ENCODE measurements at regions not wholly inside any gene's neighbourhood (a gene's known extent, or its start where the extent isn't known, plus 50 kb on each side); places are given as distances from the start of the nearest gene placed in this dataset.
"Not testable (repeated sequence)": the region's sequence is repeated elsewhere in the genome, so short reads cannot be mapped to it uniquely, and the experiment has no call there.

DNA sequence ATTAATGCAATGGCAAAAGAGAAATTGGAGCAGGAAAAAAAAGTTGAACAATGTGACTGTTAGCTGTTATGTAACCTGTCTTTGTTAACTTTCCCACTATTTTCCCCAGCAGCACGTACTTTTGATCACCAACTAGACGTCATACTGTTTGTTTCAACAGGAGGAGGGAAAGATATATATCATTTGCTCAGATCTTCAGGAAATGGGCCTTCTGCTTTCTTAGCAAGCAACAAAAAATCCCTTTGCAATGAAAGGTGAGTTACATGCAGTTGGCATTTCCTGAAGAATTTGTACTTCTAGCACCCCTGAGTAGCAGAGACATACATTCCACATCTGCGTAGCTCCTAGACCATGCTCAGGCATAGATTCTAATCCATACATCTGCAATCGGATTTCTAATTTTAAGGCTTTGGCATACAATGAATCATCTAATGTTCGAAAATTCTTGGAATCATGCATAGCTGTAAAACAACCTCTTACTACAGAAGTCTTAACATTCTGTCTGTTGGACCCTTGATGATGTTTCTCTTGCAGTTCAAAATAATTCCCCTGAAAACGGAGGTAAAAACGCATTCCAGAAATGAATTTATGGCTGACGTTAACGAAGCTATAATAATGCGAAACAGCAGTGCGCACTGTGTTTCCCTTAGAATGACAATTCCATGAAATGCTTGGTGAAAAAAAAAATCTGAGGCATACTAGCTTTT, 286.9 kb upstream of the MGMT start:
- ATAC-seq, result no peak
- no peak for DNase-seq (ENCODE audit: low spot score in 2 of 2)
- Mint-ChIP-seq H3K27ac (no peak overlapping the region), H3K36me3 (no peaks in the 10 kb centered on the region), H3K9me3 (no peaks in the 10 kb centered on the region)

DNA sequence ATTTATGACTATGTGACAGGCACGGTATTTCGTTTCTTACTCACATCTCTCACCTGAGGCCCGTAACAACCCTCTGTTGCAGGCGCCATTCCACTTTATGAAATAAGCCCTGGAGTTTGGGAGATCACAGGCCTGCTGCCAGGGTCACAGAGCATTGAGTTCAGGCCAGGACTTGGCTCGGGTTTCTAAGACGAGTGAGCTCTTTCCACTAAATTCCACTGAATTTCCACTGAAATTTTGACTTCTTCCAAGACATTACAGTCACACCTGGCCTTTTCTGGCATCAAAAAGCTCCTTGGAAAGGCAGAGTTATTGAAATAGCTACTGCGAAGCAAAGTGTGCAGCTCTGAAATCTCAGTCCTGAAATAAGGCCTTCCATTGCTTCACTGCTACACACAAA, 282.8 kb upstream of the MGMT start:
- ATAC-seq (no peak), DNase-seq (ENCODE audit: low spot score in 2 of 2) (no peak)
- Mint-ChIP-seq H3K9me3 (peaks cover 16% of the 10 kb centered on the region in 2 donors), H3K36me3 (peaks cover 0 to 17% of the 10 kb centered on the region in 2 donors), H3K27ac (no peak overlapping the region)

DNA sequence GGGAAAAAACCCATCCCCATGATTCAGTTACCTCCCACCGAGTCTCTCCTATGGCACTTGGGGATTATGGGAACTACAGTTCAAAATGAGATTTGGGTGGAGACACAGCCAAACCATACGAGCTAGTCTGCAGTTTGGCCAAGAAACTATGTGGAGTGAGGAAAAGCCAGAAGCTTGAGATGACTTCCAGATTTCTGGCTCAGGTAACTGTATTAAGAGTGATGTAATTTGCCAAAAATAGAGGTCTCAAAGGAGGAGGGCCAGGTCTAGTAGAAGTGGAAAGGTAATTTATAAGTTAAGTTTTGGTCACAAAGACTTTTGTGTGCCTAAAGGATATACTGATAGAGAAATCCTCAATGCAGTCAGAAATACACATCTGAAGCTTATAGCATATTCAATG, 279.7 kb upstream of the MGMT start:
- no peak overlapping the region for H3K27ac Mint-ChIP-seq
- H3K36me3 Mint-ChIP-seq, result peaks cover 0 to 17% of the 10 kb centered on the region in 2 donors
- ATAC-seq, result no peak
- peaks cover 16% of the 10 kb centered on the region in 2 donors for H3K9me3 Mint-ChIP-seq
- no peak for DNase-seq (ENCODE audit: low spot score in 2 of 2)

DNA sequence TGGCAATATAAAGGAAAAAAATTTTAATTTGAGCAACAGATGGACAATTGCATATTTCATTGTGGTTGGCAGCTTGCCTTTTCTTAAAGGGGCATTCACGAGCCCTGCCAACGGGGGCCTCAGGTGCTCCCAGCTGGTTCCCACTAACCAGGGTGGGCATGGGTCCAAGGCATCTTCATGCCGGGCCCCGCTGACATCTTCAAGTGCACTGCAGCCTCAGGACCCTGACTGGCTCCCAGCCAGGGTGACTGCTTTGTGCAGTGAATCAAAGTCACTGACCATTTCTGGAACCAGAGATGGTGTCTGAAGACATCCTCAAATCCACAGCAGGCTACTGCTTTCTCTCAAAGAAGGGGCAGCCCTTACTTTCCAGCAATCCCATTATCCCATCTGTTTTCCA, 275.2 kb upstream of the MGMT start:
- Mint-ChIP-seq H3K36me3 (peaks cover 0 to 15% of the 10 kb centered on the region in 2 donors), H3K27ac (no peak overlapping the region), H3K9me3 (peaks cover 9 to 15% of the 10 kb centered on the region in 2 donors)
- DNase-seq (ENCODE audit: low spot score in 2 of 2) (no peak), ATAC-seq (no peak)

DNA sequence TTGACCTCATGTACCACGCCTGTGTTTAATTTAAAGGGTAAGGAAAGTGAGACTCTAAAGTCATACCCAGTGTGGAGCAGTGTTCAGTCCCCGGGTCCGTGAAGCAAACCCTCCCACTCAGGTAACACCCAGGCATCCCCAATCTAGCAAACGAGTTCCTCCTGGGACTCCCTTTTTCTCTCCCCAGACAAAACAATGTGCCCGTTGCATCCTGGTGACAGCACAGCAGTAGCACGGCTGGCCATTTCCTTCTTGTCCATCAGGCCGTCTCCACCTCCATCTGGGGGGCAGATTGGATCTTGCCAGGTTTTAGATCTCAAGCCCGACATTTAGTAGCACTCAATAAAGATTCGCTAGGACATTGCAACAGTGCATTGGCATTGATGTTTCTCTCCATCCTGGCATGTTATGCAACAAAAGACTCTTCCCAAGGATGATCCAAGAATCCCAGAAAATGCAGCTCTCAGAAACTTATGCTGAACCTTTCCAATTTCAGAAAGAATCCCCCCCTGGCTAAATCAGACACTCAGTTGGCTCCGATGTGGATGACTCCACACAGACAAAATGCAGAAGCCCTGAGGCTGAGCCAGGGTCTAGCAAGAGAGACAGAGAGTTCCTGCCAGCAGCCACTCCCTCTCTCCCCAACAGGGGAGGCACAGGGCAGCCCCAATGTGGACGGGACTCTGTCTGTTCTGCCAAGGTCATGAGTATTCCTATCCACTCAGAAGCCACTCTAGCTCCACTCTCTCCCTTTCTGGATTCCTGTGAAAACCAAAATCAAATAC, 274.5 kb upstream of the MGMT start:
- Mint-ChIP-seq H3K9me3 (peaks cover 4 to 9% of the 10 kb centered on the region in 2 donors), H3K27ac (no peak overlapping the region), H3K36me3 (peaks cover 0 to 7% of the 10 kb centered on the region in 2 donors)
- DNase-seq (ENCODE audit: low spot score in 2 of 2) (no peak), ATAC-seq (no peak)

DNA sequence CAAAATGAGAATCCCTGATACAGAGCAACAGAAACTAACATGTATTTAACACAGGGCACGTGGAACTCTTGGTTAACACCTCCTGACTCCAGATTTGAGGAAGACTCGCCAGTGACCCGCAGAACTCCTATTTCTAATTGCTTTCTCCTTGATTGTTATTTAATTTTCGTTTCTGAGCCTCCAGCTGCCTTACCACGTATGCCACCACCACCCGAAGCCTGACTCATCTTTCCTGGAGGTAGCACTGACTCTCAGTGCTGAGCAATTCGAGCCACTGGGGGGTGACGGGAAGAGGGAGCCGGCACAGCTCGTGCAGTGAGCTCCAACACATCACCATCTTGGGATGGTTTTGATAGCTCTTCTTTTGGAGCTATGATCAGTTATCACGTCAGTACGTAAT, 273.9 kb upstream of the MGMT start:
- H3K36me3 Mint-ChIP-seq, result peaks cover 0 to 4% of the 10 kb centered on the region in 2 donors
- no peak for DNase-seq (ENCODE audit: low spot score in 2 of 2)
- no peak overlapping the region for H3K27ac Mint-ChIP-seq
- peaks cover 0 to 5% of the 10 kb centered on the region in 2 donors for H3K9me3 Mint-ChIP-seq
- ATAC-seq, result peak; percentile 36 to 76

DNA sequence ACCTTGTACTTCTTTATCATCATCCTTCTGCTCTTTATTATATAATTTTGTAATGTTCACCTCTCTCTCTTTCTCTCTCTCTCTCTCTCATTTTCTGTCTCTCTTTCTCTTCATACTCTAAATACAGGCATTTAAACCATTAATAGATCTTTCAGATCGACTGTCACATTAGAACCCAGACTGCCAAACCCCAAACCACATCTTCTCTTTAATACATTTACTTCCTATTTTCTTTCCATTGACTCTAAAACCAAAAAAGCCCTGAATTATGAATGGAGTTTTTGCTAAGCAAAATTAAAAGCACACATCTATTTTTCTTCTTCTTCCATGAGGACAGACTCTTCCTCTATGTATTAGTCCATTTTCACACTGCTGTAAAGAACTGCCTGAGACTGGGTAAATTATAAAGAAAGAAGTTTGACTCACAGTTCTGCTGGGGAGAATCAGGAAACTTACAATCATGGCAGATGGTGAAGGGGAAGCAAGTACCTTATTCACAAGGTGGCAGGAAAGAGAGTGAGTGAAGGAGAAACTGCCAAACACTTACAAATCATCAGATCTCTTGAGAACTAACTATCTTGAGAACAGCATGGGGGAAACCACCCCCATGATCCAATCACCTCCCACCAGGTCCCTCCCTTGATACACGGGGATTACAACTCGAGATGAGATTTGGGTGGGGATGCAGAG, 272.7 kb upstream of the MGMT start:
- peaks cover 0 to 5% of the 10 kb centered on the region in 2 donors for H3K9me3 Mint-ChIP-seq
- H3K36me3 Mint-ChIP-seq, result peaks cover 0 to 4% of the 10 kb centered on the region in 2 donors
- ATAC-seq, result peak in 1 of 2 donors; percentile 38
- H3K27ac Mint-ChIP-seq, result no peak overlapping the region
- DNase-seq (ENCODE audit: low spot score in 2 of 2), result no peak

DNA sequence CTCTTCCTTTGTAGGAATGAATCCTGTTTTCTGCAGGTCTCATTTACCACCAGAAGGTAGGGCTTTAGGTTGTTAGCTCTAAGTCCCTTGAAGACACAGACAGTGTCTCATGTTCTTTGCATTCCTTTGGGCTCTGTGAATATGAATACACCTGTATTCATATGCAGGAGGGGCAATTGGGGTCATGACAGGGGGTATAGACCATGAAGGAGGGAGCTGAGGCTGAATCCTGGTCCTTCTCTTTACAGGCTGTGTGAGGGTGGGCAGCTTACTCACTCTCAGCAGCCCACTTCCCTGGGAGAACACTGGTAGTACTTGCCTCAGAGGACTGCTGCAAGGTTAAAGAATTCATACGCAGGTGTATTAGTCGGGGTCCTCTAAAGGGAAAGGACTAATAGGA, 267.2 kb upstream of the MGMT start:
- no peak for DNase-seq (ENCODE audit: low spot score in 2 of 2)
- H3K36me3 Mint-ChIP-seq, result peaks cover 0 to 4% of the 10 kb centered on the region in 2 donors
- peaks cover 4 to 5% of the 10 kb centered on the region in 2 donors for H3K9me3 Mint-ChIP-seq
- no peak for ATAC-seq
- H3K27ac Mint-ChIP-seq, result no peak overlapping the region

DNA sequence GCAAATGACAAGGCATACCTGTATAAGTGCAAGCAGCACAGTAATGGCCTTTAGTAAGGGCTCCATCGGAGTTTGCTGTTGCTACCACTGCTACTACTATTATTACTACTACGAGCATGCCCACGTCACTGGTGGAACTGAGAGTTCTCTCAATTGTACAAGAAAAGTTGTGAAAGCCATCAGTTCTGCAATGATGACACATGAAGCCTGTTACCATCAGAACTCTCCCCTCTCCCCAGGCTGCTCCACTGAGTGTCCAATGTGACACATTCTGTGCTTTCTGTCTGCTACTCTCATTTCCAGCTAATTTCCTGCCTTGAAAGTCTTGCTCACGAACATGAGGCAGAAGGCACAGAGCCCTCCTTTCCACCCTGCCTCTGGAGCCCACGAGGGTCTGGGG, 263.2 kb upstream of the MGMT start:
- no peak for DNase-seq (ENCODE audit: low spot score in 2 of 2)
- ATAC-seq, result peak in 1 of 2 donors; percentile 69
- H3K36me3 Mint-ChIP-seq, result no peaks in the 10 kb centered on the region
- H3K9me3 Mint-ChIP-seq, result peaks cover 0 to 4% of the 10 kb centered on the region in 2 donors
- no peak overlapping the region for H3K27ac Mint-ChIP-seq

DNA sequence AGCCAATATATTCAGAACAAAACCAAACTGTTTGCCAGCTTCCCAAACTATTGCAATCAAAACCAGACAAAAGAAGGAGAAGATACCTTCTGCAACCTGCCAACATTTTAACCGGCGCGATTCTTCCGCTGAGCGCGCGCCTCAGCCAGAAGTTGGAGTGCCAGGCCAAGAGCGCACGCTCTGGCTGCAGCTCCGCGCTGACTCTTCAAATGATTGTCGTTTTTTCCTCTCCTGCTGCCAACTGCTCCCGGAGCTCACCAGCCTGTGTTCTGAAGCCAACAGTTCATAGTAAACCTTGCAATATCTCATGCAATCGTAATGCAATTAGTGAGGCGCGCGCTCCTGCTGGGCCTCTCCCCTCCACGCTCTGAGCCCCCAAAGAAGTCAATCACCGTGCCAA, 259.7 kb upstream of the MGMT start:
- Mint-ChIP-seq H3K9me3 (peaks cover 0 to 4% of the 10 kb centered on the region in 2 donors), H3K36me3 (no peaks in the 10 kb centered on the region), H3K27ac (no peak overlapping the region)
- DNase-seq (ENCODE audit: low spot score in 2 of 2), result no peak
- ATAC-seq, result no peak

DNA sequence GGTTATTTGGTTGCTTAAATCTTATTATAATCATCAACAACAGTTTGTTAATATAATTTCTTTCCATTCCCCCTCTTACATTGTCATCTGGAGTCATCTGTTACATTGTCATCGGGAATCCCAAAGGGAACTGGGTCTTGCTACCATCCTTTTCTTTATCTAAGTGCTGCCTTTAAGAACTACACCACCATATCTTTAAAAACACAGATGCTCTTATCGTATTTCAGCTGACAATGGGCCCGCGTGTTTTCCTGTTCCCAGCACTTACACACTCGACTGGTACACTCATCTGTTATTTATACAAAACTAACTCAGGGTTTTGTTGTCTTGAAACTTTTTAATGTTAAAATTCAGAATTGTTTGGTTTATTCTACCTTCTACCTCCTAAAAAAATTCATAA, 256.2 kb upstream of the MGMT start:
- no peaks in the 10 kb centered on the region for H3K36me3 Mint-ChIP-seq
- H3K27ac Mint-ChIP-seq, result no peak overlapping the region
- peaks cover 0 to 4% of the 10 kb centered on the region in 2 donors for H3K9me3 Mint-ChIP-seq
- ATAC-seq, result no peak
- DNase-seq (ENCODE audit: low spot score in 2 of 2), result no peak

DNA sequence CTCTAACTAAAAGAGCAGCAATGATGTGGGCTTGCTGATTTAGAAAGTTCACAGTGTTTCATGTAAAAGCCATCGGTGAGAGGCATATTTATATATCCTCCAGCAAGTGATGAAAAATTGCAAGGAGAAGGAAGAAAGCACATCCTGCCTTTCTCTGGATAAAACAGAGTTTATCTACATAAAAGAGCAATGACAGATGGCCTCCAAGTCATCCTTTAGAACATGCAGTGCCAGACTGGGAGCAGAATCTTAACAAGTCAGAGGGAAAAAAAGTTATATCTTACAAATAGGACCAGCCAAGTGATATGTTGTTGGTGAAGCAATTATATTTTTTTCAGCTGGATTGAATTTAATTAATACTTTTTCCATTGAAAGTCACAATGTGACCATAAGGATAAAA, 253.8 kb upstream of the MGMT start:
- no peak overlapping the region for H3K27ac Mint-ChIP-seq
- no peak for ATAC-seq

DNA sequence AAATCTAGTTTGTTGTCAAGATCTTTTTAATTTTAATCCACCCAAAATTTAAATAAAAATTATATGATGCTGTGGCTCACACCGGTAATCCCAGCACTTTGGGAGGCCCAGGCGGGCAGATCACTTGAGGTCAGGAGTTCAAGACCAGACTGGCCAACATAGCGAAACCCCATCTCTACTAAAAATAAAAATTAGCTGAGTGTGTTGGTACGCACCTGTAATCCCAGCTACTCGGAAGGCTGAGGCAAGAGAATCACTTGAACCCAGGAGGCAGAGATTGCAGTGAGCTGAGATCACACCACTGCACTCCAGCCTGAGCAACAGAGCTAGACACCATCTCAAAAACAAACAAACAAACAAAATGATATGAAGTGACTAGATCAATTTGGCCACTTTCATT, 253.0 kb upstream of the MGMT start:
- not testable (repeated sequence) for H3K36me3 Mint-ChIP-seq; H3K27ac Mint-ChIP-seq; ATAC-seq; H3K9me3 Mint-ChIP-seq; DNase-seq (ENCODE audit: low spot score in 2 of 2)

More for the DNA sequence above, 253.8 kb upstream of the MGMT start:
- H3K9me3 Mint-ChIP-seq, result peaks cover 5 to 8% of the 10 kb centered on the region in 2 donors
- DNase-seq (ENCODE audit: low spot score in 2 of 2), result no peak
- H3K36me3 Mint-ChIP-seq, result no peaks in the 10 kb centered on the region

DNA sequence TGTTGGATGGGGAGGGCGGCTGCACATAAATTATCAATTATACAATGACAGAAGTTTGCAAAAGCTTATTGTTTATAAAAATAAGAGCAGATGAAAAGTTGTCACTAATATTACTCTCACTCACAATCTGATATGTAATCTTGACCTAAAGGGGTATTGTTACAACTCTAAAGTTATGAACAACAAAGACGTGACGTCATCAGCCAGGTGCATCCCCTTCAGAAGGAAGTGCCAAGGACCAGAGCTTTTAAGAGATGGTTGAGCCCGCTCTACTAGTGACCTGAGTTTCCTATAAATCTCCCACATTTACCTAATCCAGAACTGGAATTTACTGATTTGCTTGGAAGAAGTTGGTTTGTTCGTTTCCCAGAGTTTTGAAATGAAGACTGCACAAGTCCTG, 247.7 kb upstream of the MGMT start:
- DNase-seq (ENCODE audit: low spot score in 2 of 2) (no peak), ATAC-seq (no peak)
- H3K9me3 Mint-ChIP-seq, result peaks cover 12 to 20% of the 10 kb centered on the region in 2 donors
- H3K27ac Mint-ChIP-seq, result no peak overlapping the region
- H3K36me3 Mint-ChIP-seq, result no peaks in the 10 kb centered on the region

DNA sequence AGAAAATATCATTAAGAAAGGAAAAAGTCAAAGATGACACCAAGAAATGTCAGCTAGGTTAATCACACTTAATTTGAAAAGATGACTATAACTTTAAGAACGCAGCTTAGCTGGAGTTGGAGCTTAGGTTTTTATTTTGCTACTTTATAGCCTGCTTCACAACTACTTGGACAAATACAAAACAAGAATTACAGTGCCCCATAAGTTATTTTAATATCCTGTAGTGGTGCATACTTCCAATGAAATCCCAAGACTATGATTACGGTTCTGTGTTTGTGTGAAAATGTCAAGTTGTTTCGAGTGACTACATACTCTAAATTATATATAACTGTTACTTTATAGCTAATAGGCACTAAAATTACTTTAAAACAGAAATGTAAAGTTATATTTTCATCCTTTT, 244.6 kb upstream of the MGMT start:
- ATAC-seq, result no peak
- DNase-seq (ENCODE audit: low spot score in 2 of 2), result no peak

DNA sequence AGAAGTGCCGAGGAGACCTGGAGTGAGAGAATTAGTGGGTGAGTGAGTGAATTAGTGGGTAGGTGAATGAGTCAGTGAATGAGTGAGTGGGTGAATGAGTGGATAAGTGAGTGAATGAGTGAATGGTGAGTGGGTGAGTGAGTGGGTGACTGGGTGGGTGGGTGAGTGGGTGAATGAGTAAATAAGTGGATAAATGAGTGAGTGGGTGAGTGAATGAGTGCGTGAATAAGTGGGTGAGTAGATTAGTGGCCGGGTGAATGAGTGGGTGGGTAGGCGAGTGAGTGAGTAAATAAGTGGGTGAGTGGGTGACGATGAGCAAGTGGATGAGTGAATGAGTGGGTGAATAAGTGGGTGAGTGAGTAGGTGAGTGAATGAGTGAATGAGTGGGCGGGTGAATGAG, 243.7 kb upstream of the MGMT start:
- DNase-seq (ENCODE audit: low spot score in 2 of 2) (no peak), ATAC-seq (peak in 1 of 2 donors; percentile 14)
- Mint-ChIP-seq H3K9me3 (peaks cover 8 to 18% of the 10 kb centered on the region in 2 donors), H3K36me3 (peaks cover 0 to 4% of the 10 kb centered on the region in 2 donors), H3K27ac (no peak overlapping the region)

More for the DNA sequence above, 244.6 kb upstream of the MGMT start:
- Mint-ChIP-seq H3K27ac (no peak overlapping the region), H3K36me3 (peaks cover 0 to 4% of the 10 kb centered on the region in 2 donors), H3K9me3 (peaks cover 8 to 18% of the 10 kb centered on the region in 2 donors)

DNA sequence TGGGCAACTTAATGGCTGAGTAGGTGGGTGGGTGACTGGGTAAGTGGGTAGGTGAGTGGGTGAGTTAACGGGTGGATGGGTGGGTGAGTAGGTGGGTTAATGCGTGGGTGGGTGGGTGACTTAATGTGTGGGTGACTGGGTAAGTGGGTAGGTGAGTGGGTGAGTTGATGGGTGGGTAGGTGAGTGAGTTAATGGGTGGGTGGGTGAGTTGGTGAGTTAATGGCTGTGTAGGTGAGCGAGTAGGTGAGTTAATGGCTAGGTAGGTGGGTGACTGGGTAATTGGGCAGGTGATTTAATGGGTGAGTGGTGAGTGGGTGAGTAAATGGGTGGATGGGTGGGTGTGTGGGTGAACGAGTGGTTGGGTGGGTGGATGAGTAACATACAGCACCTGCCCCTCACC, 243.0 kb upstream of the MGMT start:
- H3K27ac Mint-ChIP-seq, result no peak overlapping the region
- peaks cover 0 to 4% of the 10 kb centered on the region in 2 donors for H3K36me3 Mint-ChIP-seq
- no peak for ATAC-seq
- H3K9me3 Mint-ChIP-seq, result peaks cover 8 to 18% of the 10 kb centered on the region in 2 donors
- no peak for DNase-seq (ENCODE audit: low spot score in 2 of 2)

Measured in activated naive CD4-positive, alpha-beta T cell treated with anti-CD3 and anti-CD28 coated beads, Interleukin-2, amount 50 U/mL, for 72 hours (primary cell).